ENCODE measurements at regions not wholly inside any gene's neighbourhood (a gene's known extent, or its start where the extent isn't known, plus 50 kb on each side); places are given as distances from the start of the nearest gene placed in this dataset.

DNA sequence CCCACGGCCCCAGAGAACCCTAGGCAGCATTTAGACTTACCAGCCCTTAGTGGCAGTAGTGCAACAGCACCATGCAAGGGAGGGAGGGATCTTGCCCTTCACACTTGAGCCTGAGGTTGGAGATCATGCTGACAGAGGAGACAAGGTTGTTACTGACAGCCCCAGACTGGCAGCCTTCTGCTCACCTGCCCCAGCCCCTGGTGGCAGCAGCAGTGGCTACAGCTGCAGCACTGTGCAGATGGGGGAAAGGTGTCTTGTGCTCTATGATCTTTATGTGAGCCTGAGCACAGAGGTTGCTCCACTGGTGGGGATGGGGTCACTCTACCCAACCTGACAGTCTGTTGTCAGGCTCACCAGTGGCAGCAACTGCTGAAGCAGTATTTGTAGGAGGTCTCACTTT, 501.2 kb upstream of the LRRTM4 start:
- TF ChIP-seq, protein P1, sequence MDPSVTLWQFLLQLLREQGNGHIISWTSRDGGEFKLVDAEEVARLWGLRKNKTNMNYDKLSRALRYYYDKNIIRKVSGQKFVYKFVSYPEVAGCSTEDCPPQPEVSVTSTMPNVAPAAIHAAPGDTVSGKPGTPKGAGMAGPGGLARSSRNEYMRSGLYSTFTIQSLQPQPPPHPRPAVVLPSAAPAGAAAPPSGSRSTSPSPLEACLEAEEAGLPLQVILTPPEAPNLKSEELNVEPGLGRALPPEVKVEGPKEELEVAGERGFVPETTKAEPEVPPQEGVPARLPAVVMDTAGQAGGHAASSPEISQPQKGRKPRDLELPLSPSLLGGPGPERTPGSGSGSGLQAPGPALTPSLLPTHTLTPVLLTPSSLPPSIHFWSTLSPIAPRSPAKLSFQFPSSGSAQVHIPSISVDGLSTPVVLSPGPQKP (IDR thresholded peaks at IDR 0.05; ENCODE audit: borderline replicate concordance, low read depth, low read length) = no peak
- TF ChIP-seq, protein P2, sequence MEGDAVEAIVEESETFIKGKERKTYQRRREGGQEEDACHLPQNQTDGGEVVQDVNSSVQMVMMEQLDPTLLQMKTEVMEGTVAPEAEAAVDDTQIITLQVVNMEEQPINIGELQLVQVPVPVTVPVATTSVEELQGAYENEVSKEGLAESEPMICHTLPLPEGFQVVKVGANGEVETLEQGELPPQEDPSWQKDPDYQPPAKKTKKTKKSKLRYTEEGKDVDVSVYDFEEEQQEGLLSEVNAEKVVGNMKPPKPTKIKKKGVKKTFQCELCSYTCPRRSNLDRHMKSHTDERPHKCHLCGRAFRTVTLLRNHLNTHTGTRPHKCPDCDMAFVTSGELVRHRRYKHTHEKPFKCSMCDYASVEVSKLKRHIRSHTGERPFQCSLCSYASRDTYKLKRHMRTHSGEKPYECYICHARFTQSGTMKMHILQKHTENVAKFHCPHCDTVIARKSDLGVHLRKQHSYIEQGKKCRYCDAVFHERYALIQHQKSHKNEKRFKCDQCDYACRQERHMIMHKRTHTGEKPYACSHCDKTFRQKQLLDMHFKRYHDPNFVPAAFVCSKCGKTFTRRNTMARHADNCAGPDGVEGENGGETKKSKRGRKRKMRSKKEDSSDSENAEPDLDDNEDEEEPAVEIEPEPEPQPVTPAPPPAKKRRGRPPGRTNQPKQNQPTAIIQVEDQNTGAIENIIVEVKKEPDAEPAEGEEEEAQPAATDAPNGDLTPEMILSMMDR (conservative IDR thresholded peaks at IDR 0.05; ENCODE audit: low read depth, low read length) = no peak
- no peak for TF ChIP-seq POLR2A (IDR thresholded peaks at IDR 0.05; ENCODE audit: low read depth, low read length)

Measured in IMR-90 (cell line).